Stomach (tissue), 8 donors: ENCODE measurements at regions not wholly inside any gene's neighbourhood (a gene's known extent, or its start where the extent isn't known, plus 50 kb on each side); places are given as distances from the start of the nearest gene placed in this dataset.

ENCODE experiments used
- DNase-seq, 2 donors: peaks; one replicate each; pipeline versions ENCODE4 v3.0.0 to v3.0.0-alpha.2; 2013 to 2019
- H3K27ac ChIP-seq, 5 donors: fragments of 200-600 bp in 4 of 5; sonication (generic) in 4 of 5; one replicate each; pipeline ENCODE4 v1.5.1; 2013 to 2019; ENCODE audit warnings: mild to moderate bottlenecking in 1 of 5, moderate library complexity in 1 of 5
- H3K27me3 ChIP-seq, 3 donors: fragments of 200-600 bp; sonication (generic); one replicate each; pipeline ENCODE4 v1.5.1; 2017 to 2019; ENCODE audit warnings: mixed run types in 1 of 3
- H3K36me3 ChIP-seq, 4 donors: fragments of 200-600 bp; sonication (generic); 1 replicate in 3 of 4; 2 replicates in 1 of 4; pipeline ENCODE4 v1.5.1; 2016 to 2019
- H3K4me1 ChIP-seq, 4 donors: fragments of 200-600 bp; sonication (generic); one replicate each; pipeline ENCODE4 v1.5.1; 2016 to 2019
- H3K4me3 ChIP-seq, 4 donors: fragments of 200-600 bp; sonication (generic) in 3 of 4; one replicate each; pipeline ENCODE4 v1.5.1; 2016 to 2019; ENCODE audit warnings: mild to moderate bottlenecking in 1 of 4
- H3K9me3 ChIP-seq, 4 donors: fragments of 200-600 bp; sonication (generic); one replicate each; pipeline ENCODE4 v1.5.1; 2016 to 2019
- EP300 ChIP-seq: sonication (generic); formaldehyde crosslinking; IDR thresholded peaks from one replicate; pipeline ENCODE4 v1.6.1; 2017; ENCODE audit warnings: antibody characterized with exemption
- POLR2A ChIP-seq, 4 donors: fragments of 450-650 bp; IDR thresholded peaks; one replicate each; pipeline ENCODE4 v1.6.1; 2016; ENCODE audit warnings: antibody characterized with exemption in 4 of 4, control low read depth in 2 of 4, mild to moderate bottlenecking in 1 of 4, moderate library complexity in 1 of 4
- POLR2AphosphoS5 ChIP-seq, 3 donors: sonication (generic); formaldehyde crosslinking; IDR thresholded peaks; one replicate each; pipeline ENCODE4 v1.6.1; 2016; ENCODE audit warnings: antibody characterized with exemption in 3 of 3
- WGBS, 5 donors: extraction: QIAGEN DNeasy Blood & Tissue Kit in 3 of 5; methylation state at CpG; one replicate each; pipeline versions ENCODE4 v1.1.5 to v1.1.7; 2013 to 2018; 5-methylcytosine and 5-hydroxymethylcytosine counted together
- intact Hi-C: fragments of 100-400 bp; cut with DNase I; formaldehyde crosslinking; loops from one replicate; pipeline ENCODE4 v1.15.1; 2023; ENCODE audit warnings: low total_unique reads
- TF ChIP-seq, protein P1 (sequence below), 7 experiments: fragments of 450-650 bp in 4 of 7; fragments of 200-600 bp in 3 of 7; sonication (generic) in 3 of 7; IDR thresholded peaks; one replicate each; pipeline ENCODE4 v1.5.1; 2016 to 2019; ENCODE audit warnings: antibody characterized with exemption in 7 of 7, control low read depth in 2 of 7, mild to moderate bottlenecking in 1 of 7
- donor health status: healthy with polysubstance abuse.
- donor health status: Bipolar disorder and iron deficiency.
- donor health status: healthy.

DNA sequence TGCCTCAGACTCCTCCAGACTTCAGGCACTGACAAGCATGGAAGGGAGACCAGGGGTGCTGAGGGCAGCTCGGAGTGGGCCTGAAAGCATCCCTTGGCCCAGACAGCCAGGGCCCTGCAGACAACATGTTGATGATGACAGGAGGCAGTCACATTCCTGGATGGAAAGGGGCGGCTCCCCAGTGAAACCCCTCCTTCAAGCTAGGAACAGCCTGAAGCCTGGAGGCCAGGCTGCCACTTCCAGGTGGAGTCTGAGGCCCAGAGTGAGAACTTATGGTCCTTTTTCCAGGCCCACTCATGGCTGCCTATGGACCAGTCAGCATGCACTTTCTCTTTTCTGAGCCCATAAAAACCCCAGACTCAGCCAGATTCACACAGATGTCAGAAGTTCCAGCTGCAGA lies 104.2 kb upstream of the HCN1 start:
- 45 to 64% (median 54%) methylated on average over 2 of the region's 2 CpGs for WGBS, 5 donors
- Histone ChIP-seq H3K4me3 (no peak overlapping the region), H3K36me3 (no peaks in the 10 kb centered on the region), H3K9me3 (peaks cover 0 to 59% (median 38%) of the 10 kb centered on the region in 4 donors), H3K27me3 (no peaks in the 10 kb centered on the region), H3K27ac (no peak overlapping the region), H3K4me1 (no peaks in the 10 kb centered on the region)
- intact Hi-C loops, result no loop called here
- no peak for TF ChIP-seq EP300
- TF ChIP-seq POLR2AphosphoS5 (IDR thresholded peaks at IDR 0.05), result no peak
- TF ChIP-seq, protein P1, sequence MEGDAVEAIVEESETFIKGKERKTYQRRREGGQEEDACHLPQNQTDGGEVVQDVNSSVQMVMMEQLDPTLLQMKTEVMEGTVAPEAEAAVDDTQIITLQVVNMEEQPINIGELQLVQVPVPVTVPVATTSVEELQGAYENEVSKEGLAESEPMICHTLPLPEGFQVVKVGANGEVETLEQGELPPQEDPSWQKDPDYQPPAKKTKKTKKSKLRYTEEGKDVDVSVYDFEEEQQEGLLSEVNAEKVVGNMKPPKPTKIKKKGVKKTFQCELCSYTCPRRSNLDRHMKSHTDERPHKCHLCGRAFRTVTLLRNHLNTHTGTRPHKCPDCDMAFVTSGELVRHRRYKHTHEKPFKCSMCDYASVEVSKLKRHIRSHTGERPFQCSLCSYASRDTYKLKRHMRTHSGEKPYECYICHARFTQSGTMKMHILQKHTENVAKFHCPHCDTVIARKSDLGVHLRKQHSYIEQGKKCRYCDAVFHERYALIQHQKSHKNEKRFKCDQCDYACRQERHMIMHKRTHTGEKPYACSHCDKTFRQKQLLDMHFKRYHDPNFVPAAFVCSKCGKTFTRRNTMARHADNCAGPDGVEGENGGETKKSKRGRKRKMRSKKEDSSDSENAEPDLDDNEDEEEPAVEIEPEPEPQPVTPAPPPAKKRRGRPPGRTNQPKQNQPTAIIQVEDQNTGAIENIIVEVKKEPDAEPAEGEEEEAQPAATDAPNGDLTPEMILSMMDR (IDR thresholded peaks at IDR 0.05), result no peak
- no peak for DNase-seq

DNA sequence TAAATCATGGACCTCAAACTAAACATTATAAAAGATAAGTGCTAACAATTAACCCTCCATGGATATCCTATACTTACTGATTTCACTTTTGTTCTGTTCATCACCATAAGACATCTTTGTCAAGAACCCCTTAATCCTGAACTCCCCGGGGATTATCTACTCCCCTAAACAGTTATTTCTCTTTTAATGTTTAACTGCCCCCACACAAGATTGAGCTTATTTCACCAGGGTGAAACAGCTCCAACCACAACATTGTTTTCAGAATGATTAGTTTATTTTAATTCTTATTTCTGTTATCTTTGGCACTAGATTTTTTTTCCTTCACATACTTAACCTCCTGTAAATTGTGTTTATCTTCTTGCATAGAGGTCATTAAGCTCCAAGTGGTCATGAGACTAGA lies 103.2 kb upstream of the HCN1 start:
- 59 to 86% (median 81%) methylated on average over 1 of the region's 1 CpG for WGBS, 5 donors
- H3K4me3 ChIP-seq, result no peak overlapping the region
- intact Hi-C loops, result no loop called here
- no peak for TF ChIP-seq POLR2AphosphoS5 (IDR thresholded peaks at IDR 0.05)
- TF ChIP-seq, protein P1 (IDR thresholded peaks at IDR 0.05), result no peak
- no peak for TF ChIP-seq EP300
- no peak for TF ChIP-seq POLR2A (IDR thresholded peaks at IDR 0.05)
- DNase-seq, result no peak
- H3K27ac ChIP-seq, result no peak overlapping the region
- no peaks in the 10 kb centered on the region for H3K4me1 ChIP-seq
- H3K36me3 ChIP-seq, result no peaks in the 10 kb centered on the region
- no peaks in the 10 kb centered on the region for H3K27me3 ChIP-seq
- H3K9me3 ChIP-seq, result peaks cover 0 to 61% (median 38%) of the 10 kb centered on the region in 4 donors

DNA sequence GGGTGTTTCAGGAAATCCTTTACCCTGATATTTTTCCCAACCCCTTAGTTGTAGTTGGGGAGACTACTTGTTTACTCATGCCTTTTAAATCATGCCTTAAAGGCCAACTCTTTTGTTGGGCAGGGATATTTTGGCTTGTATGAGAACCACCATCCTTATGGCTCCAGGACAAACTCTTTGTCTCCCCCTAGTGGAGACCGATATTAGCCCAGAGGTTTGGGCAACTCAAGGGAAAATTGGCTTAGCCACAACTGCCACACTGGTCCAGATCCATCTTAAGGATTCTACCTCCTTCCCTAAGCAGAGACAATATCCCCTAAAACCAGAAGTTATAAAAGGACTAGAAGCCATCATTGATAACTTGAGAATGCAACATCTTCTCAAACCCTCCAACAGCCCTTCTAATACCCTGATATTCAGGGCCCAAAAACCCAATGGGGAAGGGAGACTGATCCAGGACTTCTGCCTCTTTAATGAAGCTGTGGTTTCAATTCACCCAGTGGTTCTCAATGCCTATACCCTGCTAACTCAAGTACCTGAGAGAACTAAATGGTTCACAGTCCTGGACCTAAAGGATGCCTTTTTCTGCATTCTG lies 100.9 kb upstream of the HCN1 start:
- Histone ChIP-seq H3K4me1 (no peaks in the 10 kb centered on the region), H3K27ac (no peak overlapping the region), H3K4me3 (no peak overlapping the region), H3K9me3 (peaks cover 0 to 56% (median 37%) of the 10 kb centered on the region in 4 donors), H3K36me3 (no peaks in the 10 kb centered on the region), H3K27me3 (no peaks in the 10 kb centered on the region)
- TF ChIP-seq, protein P1 (IDR thresholded peaks at IDR 0.05), result no peak
- TF ChIP-seq POLR2AphosphoS5 (IDR thresholded peaks at IDR 0.05), result no peak
- TF ChIP-seq POLR2A (IDR thresholded peaks at IDR 0.05), result no peak
- no peak for TF ChIP-seq EP300
- WGBS, 5 donors, result 30 to 78% (median 67%) methylated on average over 1 of the region's 1 CpG
- intact Hi-C loops, result no loop called here
- no peak for DNase-seq

DNA sequence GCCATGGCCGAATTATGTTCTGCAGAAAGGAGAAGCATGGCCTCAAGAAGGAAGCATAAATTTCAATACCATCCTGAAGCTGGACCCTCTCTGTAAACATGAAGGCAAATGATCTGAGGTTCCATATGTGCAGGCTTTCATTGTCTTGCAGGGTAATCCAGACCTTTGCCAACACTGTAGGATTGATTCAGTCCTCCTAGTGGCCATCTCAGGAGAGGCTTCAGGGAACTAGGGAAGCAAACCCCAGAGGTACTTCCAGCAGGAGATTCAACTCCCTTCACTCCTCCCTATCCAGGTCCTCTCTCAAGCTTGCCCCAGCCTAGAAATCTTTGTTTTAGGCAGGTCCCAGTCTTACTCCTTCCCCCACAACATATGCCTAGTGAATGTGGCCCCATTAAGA lies 99.3 kb upstream of the HCN1 start:
- TF ChIP-seq EP300, result no peak
- DNase-seq, result no peak
- Histone ChIP-seq H3K36me3 (no peaks in the 10 kb centered on the region), H3K27ac (no peak overlapping the region), H3K27me3 (no peaks in the 10 kb centered on the region), H3K4me3 (no peak overlapping the region), H3K9me3 (peaks cover 0 to 40% (median 25%) of the 10 kb centered on the region in 4 donors), H3K4me1 (no peaks in the 10 kb centered on the region)
- intact Hi-C loops, result no loop called here
- 28 to 58% (median 50%) methylated on average over 1 of the region's 1 CpG for WGBS, 5 donors
